ENCODE measurements at regions not wholly inside any gene's neighbourhood (a gene's known extent, or its start where the extent isn't known, plus 50 kb on each side); places are given as distances from the start of the nearest gene placed in this dataset.

DNA sequence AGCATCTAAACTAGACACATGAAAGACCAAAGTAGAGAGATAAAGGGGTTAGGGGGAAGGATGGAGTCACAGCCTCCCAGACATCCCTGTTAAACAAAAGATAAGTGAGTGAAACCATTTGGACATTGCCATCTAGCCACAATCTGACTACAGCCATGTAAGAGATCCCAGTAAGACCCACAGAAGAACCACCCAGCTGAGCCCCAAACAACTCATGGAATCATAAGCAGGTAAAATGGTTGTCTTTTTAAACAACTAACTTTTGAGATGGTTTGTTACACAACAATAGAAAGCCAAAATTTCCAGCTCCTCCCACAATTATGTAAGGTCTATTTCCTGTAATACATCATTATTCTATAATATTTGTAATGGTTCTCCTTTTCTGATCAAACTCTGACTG lies 437.5 kb downstream of the IGSF11 start:
- no peak for TF ChIP-seq POLR2A (IDR thresholded peaks at IDR 0.05)
- TF ChIP-seq CTCF (IDR thresholded peaks at IDR 0.05): no peak

Measured in Peyer's patch (tissue), 4 donors.